Fibroblast of mammary gland (primary cell): ENCODE measurements at regions not wholly inside any gene's neighbourhood (a gene's known extent, or its start where the extent isn't known, plus 50 kb on each side); places are given as distances from the start of the nearest gene placed in this dataset.

Experiments used
- DNase-seq: peaks from one replicate; pipeline ENCODE4 v3.0.0-alpha.2; 2010; ENCODE audit warnings: low read depth
- H3K4me3 ChIP-seq: 2 replicates; pipeline ENCODE4 v1.5.1; 2011; ENCODE audit warnings: low read depth, mild to moderate bottlenecking, low read length, moderate library complexity; ENCODE audit not compliant: control insufficient read depth
- CTCF ChIP-seq: conservative IDR thresholded peaks from 2 replicates; pipeline ENCODE4 v1.5.1; 2011; ENCODE audit warnings: low read depth, low read length, inconsistent platforms; ENCODE audit not compliant: control insufficient read depth, insufficient read depth

- H3K4me3 ChIP-seq, result no peak overlapping the region
- DNase-seq, result no peak
- TF ChIP-seq CTCF, result no peak
Observed at GRCh38 chr4:52372269-52372668, 286.8 kb downstream of the USP46 start.

- no peak for TF ChIP-seq CTCF
- H3K4me3 ChIP-seq, result no peak overlapping the region
- no peak for DNase-seq
Observed at GRCh38 chr4:52372747-52373146, 286.4 kb downstream of the USP46 start.

- DNase-seq, result no peak
- H3K4me3 ChIP-seq, result no peak overlapping the region
- TF ChIP-seq CTCF, result no peak
Observed at GRCh38 chr4:52373650-52374049, 285.5 kb downstream of the USP46 start.

- no peak for TF ChIP-seq CTCF
- H3K4me3 ChIP-seq, result no peak overlapping the region
- DNase-seq, result no peak
Observed at GRCh38 chr4:52374877-52375276, 284.2 kb downstream of the USP46 start.

- peak; percentile 52 for TF ChIP-seq CTCF
- H3K4me3 ChIP-seq, result no peak overlapping the region
- DNase-seq, result peak; percentile 66
Observed at GRCh38 chr4:52376132-52376704, 282.9 kb downstream of the USP46 start.

GRCh38 chr4:52377563-52377962 is 281.5 kb downstream of the USP46 start:
- no peak for DNase-seq
- TF ChIP-seq CTCF, result no peak
- H3K4me3 ChIP-seq, result no peak overlapping the region

GRCh38 chr4:52407545-52407944 is 251.6 kb downstream of the USP46 start:
- no peak overlapping the region for H3K4me3 ChIP-seq
- no peak for TF ChIP-seq CTCF
- DNase-seq, result peak; percentile 2
